ENCODE measurements at regions not wholly inside any gene's neighbourhood (a gene's known extent, or its start where the extent isn't known, plus 50 kb on each side); places are given as distances from the start of the nearest gene placed in this dataset.

DNA sequence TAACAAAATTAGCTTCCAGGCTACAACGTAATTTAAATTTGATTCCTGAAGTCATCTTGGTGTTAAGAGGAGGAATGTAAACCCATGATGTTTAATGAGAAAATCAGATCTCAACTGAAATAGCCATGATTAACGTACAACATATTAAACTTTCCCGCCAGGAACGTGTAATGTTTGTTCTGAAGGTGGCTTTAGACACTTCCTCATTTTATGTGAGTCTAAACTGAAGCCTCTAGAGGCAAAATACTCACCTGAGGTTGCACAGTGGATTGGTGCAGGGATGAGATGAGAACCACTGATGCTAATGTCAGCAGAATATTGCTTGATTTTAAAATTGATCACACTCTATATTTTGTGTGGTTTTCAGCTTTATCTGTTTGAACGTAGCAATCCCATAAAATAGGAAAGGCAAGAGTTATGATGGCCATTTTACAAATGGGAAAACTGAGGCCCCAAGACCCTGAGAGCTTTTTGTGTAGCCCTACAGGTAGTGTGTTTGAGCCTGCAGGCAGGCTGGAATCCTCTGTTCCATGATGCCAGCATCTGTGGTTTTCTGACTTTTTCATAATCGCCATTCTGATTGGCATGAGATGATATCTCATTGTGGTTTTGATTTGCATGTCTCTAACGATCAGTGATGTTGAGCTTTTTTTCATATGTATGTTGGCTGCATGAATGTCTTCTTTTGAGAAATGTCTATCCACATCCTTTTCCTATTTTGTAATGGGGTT lies 243.7 kb upstream of the BMPER start:
- DNase-seq (ENCODE audit: low read depth), result no peak

DNA sequence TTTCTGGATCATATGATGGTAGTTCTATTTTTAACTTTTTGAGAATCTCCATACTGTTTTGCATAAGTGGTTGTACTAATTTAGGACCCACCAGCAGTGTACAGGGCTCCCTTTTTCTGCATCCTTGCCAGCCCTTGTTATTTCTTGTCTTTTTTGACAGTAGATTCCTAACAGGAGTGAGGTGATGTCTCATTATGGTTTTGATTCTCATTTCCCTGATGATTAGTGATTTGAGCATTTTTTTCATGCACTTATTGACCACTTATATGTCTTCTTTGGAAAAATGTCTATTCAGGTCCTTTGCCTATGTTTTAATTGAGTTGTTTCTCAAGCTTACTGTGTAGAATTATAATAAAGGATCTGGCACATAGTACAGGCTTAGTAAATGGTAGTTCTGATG lies 238.8 kb upstream of the BMPER start:
- DNase-seq (ENCODE audit: low read depth), result no peak

DNA sequence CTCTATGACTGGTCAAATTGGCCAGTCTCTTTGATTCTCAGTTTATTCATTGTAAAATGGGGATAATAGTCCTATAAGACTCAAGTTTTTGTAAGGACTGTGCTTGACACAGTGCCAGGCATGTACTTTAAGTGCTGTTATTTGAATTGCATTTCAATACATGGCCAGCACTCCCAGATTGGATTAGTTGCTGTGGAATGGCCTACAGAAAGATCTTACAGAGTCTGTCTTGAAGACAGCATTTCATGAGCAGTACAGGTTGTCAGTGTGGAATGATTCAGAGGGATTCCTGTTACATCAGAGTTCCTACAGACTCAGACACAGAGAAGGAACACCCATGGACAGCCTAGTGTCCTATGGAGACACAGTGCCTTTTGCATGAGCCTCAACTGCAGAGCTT lies 238.1 kb upstream of the BMPER start:
- DNase-seq (ENCODE audit: low read depth), result no peak

DNA sequence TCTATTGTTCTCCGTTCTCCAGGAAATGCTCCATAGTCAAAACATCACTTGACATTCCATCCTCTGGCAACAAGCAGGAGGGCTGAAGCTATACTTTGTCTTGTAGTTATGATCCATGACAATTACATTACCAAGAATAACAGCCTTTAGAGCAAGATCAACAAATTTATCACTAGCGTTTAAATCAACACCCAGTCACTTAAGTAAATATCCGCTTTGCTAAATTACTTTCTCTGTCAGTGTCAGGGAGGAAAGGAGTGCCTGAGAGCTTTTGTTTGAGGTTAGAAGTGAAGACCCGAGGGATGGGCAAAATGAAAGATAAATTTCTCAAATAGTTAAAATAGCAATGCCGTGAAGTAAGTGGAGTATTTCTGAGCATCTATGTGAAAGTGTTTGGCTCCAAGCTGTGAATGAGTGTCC lies 236.1 kb upstream of the BMPER start:
- no peak for DNase-seq (ENCODE audit: low read depth)

DNA sequence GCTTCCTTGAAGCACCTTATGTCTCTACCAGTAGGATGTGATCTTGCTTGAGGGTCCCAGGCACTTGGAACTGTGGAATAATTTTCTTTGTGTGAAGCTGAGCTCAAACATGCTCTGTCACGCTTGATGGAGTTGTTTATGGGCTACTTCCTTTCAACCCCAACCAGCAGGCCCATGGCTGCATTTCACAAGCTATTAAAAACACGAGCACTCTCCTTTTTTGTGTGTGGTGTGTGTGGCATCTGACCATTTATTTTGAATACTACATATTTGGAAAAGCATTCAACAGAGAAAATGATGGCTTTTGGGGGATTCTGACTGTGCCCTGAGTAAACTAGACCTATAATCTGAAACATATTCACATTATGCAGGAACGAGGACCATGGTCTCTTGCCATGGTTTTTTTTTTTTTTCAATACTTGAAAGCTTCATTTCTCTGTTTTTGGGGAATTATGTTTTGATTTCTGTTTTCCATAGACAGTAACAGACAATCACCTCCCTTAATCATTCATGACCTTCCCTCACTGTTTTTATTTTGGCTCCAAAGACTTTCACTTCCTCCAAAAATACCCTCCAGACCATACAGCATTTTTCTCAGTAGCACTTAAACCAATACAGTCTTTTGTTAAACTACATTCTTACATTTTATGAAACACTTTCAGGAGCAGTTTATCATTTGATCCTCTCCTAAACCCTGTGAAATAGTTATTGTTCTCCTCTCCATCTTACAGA lies 233.6 kb upstream of the BMPER start:
- no peak for DNase-seq (ENCODE audit: low read depth)

DNA sequence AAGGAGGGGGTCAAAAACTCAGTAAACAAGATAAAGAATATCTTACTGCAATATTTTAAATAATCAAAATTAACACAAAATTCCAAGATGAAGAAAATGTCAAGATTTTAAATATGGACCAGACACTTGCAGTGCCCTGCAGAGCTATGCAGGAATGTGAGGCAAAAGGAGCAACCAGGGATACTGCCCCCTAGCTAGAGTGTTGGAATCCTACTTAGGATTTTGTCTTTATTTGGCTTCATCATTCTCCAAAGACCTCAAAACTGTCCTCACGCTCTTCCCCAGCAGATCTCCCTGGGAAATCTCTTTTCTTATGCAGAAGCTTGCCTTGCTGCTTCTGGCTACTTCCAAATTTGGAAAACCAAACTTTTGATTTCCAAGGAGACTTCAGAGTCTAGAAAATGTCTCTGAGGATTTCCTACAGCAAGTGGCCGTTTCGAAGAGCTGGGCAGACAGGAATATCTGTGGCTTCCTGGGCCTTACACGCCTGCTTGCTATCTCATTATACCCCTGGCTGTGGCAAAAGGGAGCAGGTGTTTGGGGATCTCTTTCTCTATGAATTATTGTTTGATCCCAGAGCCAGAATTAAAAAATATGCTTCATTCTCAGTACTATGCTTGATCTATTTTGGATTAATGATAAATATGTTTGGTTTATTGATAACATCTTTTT lies 232.2 kb upstream of the BMPER start:
- no peak for DNase-seq (ENCODE audit: low read depth)

DNA sequence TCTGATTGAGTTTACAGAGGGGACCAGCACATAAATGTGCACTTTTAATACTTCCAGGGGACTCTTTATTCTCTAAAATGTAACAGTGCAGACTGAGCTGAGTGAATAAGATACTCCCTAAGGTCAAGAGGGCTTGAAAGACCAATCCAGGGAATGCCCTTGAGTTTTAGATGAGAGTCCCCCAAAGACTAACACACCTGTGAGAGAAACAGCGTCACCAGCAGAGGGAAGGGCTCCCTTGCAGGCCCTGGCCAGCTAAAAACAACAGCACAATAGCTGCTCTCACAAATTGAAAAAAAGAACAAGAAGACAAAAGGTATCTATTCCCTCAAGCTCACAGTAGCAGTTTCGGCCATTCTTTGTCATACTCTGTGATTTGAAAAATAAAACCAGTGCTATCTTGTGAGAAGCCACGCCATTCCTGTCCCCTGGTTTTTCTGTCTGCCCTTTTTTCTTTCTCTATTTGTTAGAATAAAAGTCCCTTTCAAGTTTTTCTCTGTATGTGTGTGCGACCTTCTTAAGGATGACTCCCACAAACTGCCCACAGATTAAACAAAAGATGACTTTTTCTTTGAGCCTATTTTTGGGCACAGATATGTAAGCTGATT lies 230.4 kb upstream of the BMPER start:
- DNase-seq (ENCODE audit: low read depth), result no peak

DNA sequence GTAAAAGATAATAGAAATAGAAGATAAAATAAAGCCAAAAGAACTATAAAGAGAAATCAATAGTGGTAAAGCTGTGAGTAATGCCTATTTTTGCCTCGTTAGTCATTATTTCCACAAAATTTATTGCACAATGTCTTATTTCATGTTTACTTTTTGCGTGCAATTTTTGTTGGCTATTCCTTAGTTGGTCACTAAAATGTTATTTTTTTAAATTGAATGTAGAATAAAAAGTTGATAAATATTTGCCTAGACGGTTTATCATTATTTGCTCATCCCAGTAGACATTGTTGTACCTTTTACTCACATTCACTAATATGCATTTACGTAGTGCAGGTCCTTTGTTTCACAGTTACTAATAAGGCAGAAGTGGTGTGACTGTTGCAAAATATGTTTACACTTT lies 227.8 kb upstream of the BMPER start:
- DNase-seq (ENCODE audit: low read depth), result no peak

DNA sequence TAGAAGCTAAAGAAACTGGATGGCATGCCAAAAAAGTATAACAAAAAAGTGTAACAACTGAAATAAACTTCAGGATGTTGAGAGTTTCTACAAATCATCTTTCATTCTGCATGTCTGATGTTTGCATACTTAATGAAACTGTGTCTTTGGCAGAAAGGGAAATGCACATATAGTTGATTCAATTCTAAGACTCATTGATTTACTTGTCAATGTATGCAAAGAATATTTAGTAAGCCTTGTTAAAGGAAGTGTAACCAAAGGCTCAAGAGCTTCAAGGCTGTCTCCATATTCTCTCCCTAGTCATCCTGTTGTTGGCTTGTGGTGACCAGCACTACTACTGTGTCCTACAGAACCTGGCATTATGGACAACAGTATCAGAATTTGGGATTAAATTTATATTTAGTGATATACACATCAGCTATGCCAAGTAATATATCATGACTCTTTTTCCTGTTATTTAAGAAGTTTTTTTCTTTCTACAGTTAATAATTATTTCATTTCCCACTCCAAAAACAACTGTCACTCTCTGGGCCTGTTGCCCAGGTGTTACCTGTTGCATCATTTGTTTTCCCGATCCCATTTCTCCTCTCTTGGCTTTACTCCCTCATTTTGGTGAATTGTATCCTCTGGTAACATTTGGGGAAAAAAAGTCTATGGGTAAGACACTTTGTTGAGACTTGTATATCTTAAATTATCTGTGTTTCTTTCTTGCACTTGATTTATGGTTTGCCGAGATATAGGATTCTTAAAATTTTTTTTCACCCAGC lies 226.6 kb upstream of the BMPER start:
- no peak for DNase-seq (ENCODE audit: low read depth)

DNA sequence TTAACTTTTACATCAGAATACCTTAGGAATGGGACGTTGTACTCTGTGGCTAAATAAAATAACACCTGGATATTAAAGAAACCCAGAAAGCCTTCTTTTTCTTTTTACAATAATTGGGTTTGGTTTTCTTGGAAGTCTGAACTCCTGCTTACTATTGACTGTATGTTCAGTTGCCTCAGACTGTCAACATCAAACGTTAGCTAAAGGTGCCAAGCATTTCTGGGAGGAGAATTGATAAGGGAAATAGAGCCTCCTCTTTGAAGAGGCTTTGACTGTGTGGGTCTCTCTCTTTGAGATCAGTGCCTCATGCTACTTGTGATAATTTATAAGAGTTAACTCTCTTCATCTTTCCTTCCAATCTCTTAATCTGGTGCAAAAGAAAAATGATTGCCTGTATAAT lies 224.7 kb upstream of the BMPER start:
- DNase-seq (ENCODE audit: low read depth), result no peak

DNA sequence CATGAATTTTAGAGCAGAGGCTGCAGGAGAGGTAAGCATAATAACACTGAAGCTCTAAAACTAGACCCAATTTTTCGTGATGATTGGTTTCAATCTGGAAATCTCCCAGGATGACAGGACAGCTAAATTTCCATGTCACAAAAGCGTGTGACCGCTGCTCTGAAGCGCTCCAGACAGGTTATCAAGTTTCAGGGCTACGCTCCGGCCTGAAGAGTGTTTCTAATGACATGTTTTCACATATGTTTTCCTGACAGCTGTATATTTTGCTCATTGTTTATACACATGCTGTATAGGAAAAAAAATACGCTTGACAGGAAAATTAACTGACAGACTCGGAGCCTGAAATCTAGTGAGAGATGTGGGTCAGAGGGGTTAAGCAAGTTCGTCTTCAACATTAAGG lies 219.8 kb upstream of the BMPER start:
- no peak for DNase-seq (ENCODE audit: low read depth)

DNA sequence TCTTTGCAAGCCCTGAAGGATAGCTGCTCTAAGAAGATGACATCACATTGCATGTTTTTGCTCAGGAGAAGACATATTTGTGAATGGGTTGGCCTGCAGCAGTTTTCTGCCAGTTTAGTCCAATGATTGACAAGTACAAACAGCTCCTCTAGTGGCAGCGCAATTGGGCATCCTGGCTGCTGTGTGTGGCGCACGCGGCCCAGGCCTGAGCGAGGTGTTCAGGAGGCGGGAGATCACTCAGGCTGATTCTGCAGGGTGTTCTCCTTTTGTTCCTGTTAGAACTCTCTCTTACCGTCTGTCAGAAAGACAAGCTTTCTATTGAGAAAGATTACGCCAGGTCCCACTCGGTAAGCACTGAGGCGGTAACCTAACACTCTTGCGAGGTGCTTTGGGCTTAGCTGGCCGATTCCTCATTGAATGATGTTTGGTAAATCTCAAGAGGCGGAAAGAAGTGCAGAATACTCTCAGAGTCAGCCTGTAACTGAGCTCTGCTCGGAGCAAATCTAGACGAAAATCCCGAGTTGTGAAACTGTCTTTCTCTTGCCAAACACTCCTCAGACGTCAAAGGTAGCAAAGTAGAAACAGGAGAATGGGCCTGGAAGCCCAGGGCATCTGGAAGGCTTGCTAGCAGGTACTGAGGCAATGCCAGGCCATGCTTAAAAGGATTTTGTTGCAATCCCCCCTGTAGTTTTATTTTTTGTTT lies 219.2 kb upstream of the BMPER start:
- DNase-seq (ENCODE audit: low read depth), result no peak

DNA sequence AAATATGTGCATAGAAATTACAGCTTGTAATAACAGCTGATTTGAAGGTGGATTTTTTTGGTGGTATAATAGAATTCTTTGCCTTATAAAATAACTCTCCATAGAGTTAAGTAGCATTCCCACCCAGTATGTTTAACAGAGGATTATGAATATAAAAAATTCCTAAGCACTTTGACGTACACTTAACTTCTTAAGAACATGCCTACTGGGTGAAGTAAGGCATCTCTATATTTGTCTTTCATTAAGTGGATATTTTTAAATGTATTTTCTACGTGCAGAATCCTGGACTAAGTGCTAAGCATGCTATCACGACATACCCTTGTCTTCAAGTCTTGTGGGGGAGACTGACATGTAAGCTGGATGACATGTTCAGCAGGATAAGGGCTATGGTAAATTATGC lies 217.7 kb upstream of the BMPER start:
- no peak for DNase-seq (ENCODE audit: low read depth)

DNA sequence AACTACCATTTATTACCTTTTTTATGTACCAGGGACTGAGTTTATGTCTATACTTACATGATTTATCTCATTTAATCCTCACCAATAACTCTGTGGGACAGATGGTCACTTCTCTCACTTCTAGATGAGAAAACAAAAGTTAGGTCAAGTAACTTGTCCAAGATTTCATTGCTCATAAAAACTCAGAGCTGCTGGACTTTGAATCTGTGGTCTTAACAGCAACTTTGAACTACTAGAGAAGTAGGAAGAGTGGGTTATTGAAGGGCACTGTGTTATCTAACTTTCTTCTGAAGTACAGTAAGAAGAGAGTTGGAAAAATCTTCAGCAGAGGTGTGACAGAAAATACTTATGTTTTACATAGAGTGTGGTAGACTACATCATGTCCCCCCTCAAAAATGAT lies 214.2 kb upstream of the BMPER start:
- no peak for DNase-seq (ENCODE audit: low read depth)

DNA sequence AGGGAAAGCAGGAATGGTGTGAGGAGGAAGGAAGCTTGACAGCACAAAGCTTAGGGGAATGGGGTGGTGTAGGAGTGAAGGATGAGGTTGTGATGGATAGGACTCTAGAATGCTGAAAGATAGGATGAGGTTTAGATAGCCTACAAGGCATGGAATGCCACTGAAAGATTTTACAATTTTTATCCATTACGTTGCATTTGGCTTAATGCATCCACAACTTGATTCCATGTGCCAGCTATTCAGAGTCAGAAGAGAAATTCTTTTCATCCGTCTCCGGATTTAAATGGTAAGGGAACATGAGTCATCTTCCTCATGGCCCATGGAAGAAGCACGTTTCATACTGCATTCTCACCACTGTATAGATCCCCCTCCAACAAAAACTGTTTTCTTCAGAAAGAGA lies 212.4 kb upstream of the BMPER start:
- peak; percentile 23 for DNase-seq (ENCODE audit: low read depth)

DNA sequence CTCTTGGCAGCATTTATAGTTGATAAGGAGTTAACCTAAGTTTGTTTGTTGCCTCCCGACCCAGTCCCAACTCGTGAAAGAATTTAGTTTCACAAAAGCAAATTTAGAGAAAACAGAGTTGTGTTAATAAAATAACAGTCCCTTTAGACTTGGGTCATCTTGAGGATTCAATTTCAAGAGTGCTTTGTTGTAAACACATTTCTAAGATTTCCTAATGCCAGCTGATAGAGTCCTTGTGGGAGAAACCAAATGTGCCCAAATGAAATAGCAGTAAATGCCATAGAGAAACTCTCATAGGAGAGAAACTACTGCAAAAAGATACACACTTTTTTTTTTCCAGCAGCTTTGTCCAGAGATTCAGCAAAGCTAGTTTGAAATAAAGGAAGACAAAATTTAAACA lies 211.3 kb upstream of the BMPER start:
- no peak for DNase-seq (ENCODE audit: low read depth)

DNA sequence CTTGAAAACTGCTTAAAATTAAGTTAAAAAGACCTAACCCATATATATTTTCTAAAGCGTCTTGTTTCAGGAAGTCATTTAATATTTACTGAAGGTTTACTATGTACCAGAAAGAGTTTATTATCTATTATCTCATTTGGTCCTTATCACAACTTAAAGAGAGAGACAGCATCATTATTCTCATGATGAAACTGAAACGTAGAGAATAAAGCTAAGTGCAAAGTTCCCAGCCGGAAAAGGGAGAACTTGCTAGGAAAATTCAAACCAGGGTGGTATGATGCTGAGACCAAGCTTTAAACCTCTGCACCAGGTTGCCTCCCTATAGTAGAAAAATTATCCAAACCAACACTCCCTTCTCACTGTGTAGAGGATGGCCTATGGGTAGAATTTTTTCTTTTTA lies 207.7 kb upstream of the BMPER start:
- no peak for DNase-seq (ENCODE audit: low read depth)

DNA sequence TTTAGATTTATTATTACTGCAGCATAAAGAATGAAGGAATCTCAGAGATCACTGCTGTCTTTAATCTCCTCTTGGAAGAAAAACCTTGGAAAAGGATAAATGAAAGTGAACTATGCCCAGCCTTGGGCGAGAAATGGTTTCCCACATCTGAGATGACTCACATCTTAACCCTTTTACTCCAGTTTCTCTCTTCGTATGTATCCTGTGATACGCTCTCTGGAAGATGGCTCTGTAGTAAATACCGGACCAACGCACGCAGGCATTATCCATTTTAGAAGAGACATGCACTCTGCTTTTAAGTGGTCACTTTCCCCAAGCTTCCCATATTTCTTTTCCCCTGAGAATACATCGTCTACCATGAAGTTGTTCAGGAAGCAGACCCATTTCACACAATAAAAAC lies 207.3 kb upstream of the BMPER start:
- DNase-seq (ENCODE audit: low read depth), result no peak

DNA sequence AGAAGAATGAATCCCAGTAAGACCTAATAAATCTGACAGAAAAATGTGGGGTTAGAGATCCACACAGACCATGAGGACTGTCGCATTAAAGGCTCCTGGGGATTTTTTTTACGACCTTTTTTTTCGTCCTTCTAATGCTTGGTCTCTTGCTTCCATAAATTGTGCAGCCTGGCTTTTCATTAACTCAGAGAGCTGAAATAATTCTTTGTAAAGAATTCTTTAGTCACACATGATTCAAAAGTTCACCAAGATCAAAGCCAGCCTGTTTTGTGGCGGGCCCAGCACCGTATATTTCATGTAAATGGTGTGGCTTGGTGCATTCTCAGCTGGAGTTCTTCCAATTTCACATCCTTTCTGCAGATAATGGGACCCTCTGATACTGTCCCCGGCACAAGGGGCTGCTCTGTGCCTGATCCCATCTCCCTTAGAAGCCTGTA lies 206.6 kb upstream of the BMPER start:
- no peak for DNase-seq (ENCODE audit: low read depth)

DNA sequence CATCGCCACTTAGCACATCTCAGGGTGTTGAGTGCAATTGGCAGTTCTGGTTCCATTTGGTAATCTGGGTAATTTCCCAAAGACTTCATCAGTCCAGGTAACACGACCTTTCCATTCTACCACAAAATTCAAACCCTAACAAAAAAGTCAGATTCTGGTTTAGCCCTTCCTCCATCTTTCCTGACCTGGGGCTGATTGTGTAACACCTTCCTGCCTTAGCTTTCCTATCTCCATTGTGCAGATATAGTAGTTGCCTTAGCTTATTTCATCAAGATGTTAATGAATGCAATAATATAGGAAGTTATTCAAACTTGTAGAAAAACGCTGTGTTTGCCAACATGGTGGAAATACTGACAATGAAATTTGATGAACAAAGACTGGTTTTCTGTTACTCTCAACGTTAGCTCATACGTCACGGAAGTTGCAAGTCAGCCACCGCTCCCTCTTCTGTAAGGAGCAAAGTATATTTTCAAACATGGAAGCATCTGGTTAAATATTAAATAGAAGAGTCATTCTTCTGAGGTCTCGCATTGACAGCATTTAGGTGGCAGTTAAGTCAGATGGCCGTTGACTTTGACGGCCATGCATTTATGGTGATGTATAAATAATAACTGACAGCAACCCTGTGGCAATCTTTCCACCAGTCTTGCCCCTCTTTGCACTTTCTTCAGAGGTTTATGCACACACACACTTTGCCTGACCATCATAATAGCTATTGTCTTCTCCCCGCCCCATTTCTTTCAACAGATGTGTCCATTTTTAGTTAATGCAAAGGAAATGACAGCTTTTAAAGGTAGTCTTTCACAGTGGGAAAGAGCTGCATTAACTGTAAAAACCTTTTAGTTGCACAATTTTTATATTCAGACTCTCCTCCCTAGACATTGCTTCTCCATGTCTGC lies 205.1 kb upstream of the BMPER start:
- no peak for DNase-seq (ENCODE audit: low read depth)
